ENCODE measurements at regions not wholly inside any gene's neighbourhood (a gene's known extent, or its start where the extent isn't known, plus 50 kb on each side); places are given as distances from the start of the nearest gene placed in this dataset.

GRCh38 chr6:155519176-155519738 lies 63.6 kb upstream of the NOX3 start:
- no peak for TF ChIP-seq REST (IDR thresholded peaks at IDR 0.05; ENCODE audit: low read depth)
- TF ChIP-seq POLR2A (IDR thresholded peaks at IDR 0.05; ENCODE audit: borderline replicate concordance, extremely low read depth, insufficient read depth, insufficient read length), result no peak
- TF ChIP-seq, protein P1, sequence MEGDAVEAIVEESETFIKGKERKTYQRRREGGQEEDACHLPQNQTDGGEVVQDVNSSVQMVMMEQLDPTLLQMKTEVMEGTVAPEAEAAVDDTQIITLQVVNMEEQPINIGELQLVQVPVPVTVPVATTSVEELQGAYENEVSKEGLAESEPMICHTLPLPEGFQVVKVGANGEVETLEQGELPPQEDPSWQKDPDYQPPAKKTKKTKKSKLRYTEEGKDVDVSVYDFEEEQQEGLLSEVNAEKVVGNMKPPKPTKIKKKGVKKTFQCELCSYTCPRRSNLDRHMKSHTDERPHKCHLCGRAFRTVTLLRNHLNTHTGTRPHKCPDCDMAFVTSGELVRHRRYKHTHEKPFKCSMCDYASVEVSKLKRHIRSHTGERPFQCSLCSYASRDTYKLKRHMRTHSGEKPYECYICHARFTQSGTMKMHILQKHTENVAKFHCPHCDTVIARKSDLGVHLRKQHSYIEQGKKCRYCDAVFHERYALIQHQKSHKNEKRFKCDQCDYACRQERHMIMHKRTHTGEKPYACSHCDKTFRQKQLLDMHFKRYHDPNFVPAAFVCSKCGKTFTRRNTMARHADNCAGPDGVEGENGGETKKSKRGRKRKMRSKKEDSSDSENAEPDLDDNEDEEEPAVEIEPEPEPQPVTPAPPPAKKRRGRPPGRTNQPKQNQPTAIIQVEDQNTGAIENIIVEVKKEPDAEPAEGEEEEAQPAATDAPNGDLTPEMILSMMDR (IDR thresholded peaks at IDR 0.05 in 2 of 3, conservative IDR thresholded peaks at IDR 0.05 in 1 of 3; ENCODE audit: borderline replicate concordance in 1 of 3, insufficient read depth in 1 of 3, low read depth in 2 of 3, low read length in 2 of 3), result no peak
- TF ChIP-seq SP1 (IDR thresholded peaks at IDR 0.05; ENCODE audit: low read depth), result no peak
- no peak for TF ChIP-seq POLR2AphosphoS5 (IDR thresholded peaks at IDR 0.05; ENCODE audit: low read depth, low read length)
- TF ChIP-seq ATF3 (IDR thresholded peaks at IDR 0.05), result no peak
- no peak for TF ChIP-seq RAD21 (IDR thresholded peaks at IDR 0.05; ENCODE audit: low read depth)
- TF ChIP-seq, protein P2, sequence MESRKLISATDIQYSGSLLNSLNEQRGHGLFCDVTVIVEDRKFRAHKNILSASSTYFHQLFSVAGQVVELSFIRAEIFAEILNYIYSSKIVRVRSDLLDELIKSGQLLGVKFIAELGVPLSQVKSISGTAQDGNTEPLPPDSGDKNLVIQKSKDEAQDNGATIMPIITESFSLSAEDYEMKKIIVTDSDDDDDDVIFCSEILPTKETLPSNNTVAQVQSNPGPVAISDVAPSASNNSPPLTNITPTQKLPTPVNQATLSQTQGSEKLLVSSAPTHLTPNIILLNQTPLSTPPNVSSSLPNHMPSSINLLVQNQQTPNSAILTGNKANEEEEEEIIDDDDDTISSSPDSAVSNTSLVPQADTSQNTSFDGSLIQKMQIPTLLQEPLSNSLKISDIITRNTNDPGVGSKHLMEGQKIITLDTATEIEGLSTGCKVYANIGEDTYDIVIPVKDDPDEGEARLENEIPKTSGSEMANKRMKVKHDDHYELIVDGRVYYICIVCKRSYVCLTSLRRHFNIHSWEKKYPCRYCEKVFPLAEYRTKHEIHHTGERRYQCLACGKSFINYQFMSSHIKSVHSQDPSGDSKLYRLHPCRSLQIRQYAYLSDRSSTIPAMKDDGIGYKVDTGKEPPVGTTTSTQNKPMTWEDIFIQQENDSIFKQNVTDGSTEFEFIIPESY (IDR thresholded peaks at IDR 0.05; ENCODE audit: extremely low read depth, insufficient replicate concordance, low read length), result no peak
- no peak for TF ChIP-seq EZH2phosphoT487 (IDR thresholded peaks at IDR 0.05; ENCODE audit: borderline replicate concordance)
- no peak for TF ChIP-seq MAX (IDR thresholded peaks at IDR 0.05)
- no peak for TF ChIP-seq EZH2 (IDR thresholded peaks at IDR 0.05)
- no peak for TF ChIP-seq ZFX (IDR thresholded peaks at IDR 0.05)
- TF ChIP-seq YY1 (IDR thresholded peaks at IDR 0.05; ENCODE audit: extremely low read depth, insufficient replicate concordance, low read depth, low read length), result no peak
- TF ChIP-seq JUND (IDR thresholded peaks at IDR 0.05), result no peak
